ENCODE measurements at regions not wholly inside any gene's neighbourhood (a gene's known extent, or its start where the extent isn't known, plus 50 kb on each side); places are given as distances from the start of the nearest gene placed in this dataset.

DNA sequence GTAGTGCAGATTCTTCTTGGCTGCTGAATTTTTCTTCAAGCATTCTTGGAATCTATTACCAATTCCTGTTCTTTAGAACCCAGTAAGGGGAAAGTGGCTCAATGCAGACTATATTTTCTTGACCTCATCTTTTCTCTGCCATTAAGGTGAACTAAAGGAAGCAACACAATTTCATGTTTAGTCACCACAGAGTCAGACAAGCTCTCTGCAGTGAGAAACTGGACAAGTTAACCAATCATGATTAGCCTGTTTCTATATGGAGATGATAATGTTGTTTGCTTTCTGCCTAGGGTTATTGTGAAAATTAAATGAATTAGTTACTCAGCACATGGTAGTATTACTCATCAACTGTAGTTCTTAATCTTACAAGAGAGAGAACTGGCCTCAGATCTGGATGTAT lies 1075.1 kb downstream of the AGBL1 start:
- DNase-seq (ENCODE audit: low spot score) = no peak

GRCh38 chr15:87151202-87151748 lies 1071.6 kb downstream of the AGBL1 start:
- no peak for DNase-seq (ENCODE audit: low spot score)

DNA sequence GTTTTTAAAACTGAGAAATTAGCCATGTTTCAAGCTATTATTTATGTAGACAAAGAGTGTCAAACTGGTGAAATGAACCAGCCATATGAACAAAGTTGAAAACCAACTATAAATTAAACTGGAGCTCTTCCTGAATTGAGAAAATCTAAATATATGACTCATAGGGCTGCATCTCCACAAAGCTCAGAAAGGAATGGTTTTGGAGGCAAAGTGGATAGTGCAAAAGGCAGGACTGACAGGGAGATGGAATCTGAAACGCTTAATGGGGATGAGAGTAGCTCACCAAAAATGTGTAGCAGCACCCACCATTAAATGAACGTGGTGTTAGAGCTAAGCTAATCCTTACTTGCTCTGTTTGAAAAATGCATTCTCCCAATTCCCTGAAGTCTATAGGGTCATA lies 1066.0 kb downstream of the AGBL1 start:
- no peak for DNase-seq (ENCODE audit: low spot score)

DNA sequence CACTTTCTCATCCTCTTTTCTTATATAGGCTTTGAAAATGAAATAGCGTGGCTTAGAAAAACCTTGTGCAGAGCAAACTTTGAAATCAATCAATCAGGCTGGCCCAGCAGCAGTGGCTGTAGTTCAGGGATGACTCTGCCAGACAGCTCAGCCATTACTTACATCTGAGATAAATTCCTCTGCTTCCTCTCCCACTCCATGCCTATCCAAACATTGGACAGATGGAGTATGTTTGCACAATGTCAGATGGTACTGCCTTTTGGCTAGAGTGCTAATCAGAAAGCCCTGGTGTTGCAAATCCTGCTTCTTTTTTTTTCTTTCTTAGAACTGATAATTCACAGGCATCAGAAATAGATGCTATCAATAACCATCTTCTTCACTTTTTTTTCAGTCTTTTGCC lies 1065.1 kb downstream of the AGBL1 start:
- no peak for DNase-seq (ENCODE audit: low spot score)

- DNase-seq (ENCODE audit: low spot score) = no peak
These were observed 1062.4 kb downstream of the AGBL1 start for GRCh38 chr15:87142096-87142495.

DNA sequence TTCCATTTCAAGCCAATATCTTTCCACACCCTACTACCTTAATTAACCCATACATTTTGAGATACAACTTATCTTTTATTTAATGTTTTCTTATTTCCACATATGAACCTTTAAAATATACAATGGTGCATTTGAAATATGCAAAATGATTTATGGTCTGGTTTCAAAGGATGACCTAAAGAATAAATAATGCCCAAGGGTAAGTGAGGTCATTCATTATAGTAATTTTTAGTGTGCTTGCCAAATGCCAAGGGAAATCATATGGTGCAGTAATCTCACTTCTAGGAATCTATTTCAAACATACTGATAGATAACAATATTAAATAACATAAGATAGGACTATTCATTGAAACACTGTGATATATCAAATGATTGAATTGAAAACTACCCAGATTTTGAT lies 1055.4 kb downstream of the AGBL1 start:
- no peak for DNase-seq (ENCODE audit: low spot score)

DNA sequence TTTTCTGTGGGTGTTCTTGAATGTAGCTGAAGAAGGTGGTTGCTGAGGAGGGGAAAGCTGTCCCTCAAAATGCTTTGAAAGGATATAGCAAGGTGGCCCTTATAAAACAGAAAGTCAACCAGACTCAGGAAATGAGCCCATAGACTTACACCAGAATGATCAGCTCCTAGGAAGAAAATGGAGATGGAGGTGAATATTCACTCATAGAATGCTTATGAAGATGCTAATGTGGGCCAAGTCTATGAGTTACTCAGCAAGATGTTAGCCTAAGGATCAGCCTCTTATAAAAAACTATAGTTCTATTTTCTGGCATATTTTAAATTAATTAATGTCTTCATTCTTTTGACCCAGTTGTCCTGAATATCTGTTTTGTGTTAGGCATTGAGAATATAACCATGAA lies 1054.0 kb downstream of the AGBL1 start:
- no peak for DNase-seq (ENCODE audit: low spot score)

DNA sequence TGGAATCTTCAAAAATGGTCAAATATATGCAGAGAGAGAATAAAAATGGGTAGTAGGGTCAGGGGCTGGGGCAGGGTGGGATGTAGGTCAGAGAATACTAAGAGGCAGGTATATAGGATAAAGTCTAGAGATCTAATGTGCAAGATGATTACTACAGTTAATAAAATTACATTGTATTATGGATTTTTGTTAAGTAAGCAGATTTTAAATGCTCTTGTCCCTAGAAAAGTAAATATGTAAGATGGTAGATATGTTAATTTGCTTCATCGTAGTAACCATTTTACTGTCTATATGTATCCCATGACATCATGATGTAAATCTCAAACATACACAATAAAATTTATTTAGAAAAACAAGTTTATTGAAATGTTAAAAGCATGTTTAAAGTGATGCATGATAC lies 1051.4 kb downstream of the AGBL1 start:
- no peak for DNase-seq (ENCODE audit: low spot score)

DNA sequence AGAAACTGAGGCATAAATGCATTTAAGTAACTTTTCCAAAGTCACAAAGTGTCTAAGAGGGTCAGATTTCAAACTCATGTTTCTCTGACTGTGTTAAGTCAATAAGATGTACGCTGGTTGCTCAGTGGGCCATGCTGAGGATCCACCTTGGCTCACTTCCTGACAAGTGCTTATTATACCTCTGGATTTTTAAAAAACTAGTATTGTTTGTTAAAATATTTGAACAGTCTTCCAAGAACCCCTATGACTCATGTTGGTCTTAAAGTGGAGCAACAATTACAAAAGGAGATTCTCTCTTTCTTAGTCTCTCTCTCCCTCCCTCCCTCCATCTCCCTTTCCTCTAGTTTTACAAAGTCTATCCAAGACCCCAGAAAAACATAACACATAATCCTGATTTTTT lies 1050.2 kb downstream of the AGBL1 start:
- DNase-seq (ENCODE audit: low spot score) = no peak

GRCh38 chr15:87123676-87124382 lies 1044.2 kb downstream of the AGBL1 start:
- DNase-seq (ENCODE audit: low spot score) = no peak

DNA sequence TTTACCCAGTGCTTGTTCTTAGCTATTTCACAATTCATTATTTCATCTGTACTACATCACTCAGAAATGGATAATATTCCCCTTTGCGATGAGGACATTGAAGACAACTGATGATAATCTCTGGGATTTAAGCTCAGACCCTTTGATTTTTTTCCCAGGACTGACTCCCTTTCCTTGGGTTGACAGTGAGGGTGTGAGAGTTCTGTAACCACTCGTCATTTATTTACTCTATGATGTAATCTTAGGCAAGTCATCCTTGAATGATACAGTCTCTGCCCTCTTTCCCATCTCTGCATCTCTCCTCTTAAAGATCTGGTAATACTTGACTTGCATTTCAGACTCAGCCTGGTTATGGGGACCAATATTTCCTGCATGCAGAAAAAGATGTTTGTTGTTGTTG lies 1041.7 kb downstream of the AGBL1 start:
- no peak for DNase-seq (ENCODE audit: low spot score)

GRCh38 chr15:87120555-87120954 lies 1040.9 kb downstream of the AGBL1 start:
- no peak for DNase-seq (ENCODE audit: low spot score)

DNA sequence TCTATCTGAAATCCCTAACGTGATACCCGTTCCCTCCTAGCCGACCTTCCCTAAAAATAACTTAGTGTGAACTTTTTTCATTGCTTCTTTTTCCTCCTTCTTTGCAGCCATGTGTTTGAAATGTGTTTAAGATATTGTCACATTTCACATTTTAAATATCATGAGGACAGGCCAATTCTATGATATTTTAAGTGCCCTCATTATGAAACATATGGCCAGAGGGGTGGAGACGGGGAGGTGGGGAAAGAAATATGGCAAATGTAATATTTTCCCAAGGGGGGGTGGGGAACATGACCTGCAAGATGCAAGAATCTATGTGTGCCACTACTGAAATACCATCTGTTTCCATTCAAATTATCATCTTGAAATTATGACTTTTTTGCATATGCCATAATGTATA lies 1039.2 kb downstream of the AGBL1 start:
- no peak for DNase-seq (ENCODE audit: low spot score)

- no peak for DNase-seq (ENCODE audit: low spot score)
These were observed 1038.8 kb downstream of the AGBL1 start for GRCh38 chr15:87118435-87118834.

DNA sequence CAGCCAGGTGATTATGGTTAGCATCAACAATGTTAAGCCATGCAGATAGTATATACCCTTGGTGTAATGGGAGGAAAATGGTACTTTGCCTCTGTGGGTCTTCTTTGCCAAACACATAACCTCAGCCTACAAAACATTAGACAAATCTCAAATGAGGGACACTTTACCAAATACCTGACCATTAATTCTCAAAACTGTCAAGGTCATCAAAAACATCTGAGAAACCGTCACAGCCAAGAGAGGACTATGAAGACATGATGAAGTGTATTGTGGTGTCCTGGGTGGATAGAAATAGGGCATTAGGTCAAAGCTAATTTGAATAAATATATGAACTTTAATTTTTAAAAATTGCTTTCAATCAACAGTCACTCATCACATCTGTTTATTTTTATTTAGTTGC lies 1036.1 kb downstream of the AGBL1 start:
- no peak for DNase-seq (ENCODE audit: low spot score)

DNA sequence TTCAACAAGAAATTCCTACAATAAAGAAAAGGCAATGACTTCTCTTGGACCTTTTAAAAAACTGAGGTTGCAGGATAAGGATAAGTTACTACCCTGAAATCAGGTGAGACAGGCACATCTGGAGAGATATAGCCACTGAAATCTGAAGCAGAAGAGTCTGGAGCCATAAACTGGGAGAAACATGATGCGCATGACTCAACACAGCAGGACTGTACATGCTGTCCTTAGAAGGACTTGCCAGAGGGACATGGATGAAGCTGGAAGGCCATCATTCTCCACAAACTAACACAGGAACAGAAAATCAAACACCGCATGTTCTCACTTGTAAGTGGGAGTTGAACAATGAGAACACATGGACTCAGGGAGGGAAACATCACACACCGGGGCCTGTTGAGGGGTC lies 1020.2 kb downstream of the AGBL1 start:
- no peak for DNase-seq (ENCODE audit: low spot score)

- no peak for DNase-seq (ENCODE audit: low spot score)
These were observed 1009.9 kb downstream of the AGBL1 start for GRCh38 chr15:87089551-87089950.

DNA sequence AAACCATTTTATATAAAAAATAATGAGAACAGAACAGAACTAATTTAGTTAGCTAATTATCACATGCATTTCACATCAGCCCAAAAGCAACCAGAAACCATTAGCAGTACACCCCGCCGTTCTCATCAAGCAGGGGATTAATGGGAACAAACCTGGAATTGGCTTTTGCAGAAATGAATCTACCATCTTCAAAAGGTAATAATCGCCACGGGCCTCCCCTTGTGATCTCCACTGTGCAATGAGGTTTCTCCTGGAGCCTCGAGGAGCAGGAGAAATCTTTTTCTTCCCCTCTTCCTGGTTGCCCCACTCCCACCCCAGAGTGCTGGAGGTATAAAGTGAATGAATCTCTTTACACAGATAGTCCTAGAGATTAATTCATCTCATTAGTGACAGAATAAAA lies 1003.5 kb downstream of the AGBL1 start:
- no peak for DNase-seq (ENCODE audit: low spot score)

- DNase-seq (ENCODE audit: low spot score) = no peak
These were observed 1002.9 kb downstream of the AGBL1 start for GRCh38 chr15:87082581-87082980.

DNA sequence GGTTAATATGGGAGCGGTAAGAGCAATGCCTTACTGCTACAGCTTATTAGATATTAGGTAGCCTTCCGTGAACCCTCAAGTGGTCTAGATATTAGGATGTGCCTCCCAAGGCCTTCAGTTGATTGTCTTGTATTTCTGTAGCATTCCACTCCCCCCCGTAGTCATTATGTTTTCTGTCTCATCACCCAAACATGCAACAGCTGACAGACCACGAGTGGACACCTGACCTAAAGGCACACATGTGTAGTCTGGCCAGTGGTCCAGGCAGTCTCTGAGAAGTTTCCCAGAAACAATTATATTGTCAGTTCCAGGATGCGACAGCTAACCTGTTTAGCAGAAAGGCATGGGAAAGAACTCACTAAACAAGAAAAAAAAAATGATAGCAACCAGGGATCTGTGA lies 1000.9 kb downstream of the AGBL1 start:
- DNase-seq (ENCODE audit: low spot score) = no peak
